HT1080 (cell line): ENCODE measurements at regions not wholly inside any gene's neighbourhood (a gene's known extent, or its start where the extent isn't known, plus 50 kb on each side); places are given as distances from the start of the nearest gene placed in this dataset.

Experiments
- DNase-seq: peaks from one replicate; pipeline ENCODE4 v3.0.0-alpha.2; 2015; ENCODE audit warnings: low read depth

DNA sequence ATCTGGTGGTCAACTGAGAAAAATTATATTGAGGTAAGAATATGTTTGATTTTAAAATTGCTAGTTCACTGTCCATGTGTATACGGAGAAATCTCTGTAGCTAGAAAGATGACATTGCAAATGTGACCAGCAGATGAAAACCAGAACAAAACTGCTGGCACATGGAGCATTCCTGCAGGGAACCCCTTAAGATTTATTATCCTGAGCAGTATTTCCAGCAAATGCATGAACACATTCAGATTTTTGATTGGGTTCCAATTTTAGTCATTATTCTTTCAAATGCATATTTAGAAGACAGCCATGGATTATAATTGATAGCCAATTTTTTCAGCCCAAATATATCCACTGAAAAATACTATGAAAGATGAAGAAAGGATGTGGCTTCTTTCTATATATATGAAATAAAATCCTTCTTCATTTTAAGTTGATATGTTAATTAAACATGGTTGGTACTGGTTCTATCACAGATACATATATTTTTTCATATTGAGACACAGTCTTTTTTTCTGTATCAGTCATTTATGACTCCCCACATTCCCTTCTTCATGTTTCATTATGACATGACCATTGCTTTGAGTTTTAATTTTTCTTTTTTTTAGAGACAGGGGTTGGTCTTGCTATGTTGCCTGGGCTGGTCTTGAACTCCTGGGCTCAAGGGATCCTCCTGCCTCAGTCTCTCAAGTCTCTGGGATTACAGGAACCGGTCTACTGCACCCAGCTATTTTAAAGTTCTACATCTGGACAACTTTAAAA lies 376.5 kb downstream of the KLF12 start:
- DNase-seq: no peak

DNA sequence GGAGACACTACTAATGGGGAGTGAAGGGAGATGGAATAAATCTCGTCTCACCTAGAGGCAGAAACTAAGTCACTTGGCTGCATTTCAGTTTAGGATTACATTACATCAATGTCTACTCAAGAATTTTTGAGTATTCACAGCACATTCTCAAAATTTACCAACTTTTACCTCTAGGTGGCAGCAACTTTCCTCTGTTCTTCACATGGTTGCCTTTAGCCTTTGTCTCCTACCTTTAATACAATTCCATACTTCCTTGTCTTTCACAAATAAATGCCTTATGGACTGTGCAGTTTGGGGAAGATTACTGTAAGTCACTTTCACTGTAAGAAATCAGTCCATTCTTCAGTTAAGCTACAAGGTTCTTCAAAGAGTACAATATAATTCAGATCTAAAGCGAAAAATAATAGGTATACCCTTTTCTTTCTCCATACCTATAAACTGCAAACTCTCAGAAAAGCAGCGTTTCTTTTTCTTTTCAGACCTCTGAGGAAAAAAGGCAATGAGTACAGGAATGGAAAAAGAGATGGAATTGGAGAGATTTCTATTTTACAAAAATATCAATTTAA lies 379.4 kb downstream of the KLF12 start:
- DNase-seq: peak; percentile 71

DNA sequence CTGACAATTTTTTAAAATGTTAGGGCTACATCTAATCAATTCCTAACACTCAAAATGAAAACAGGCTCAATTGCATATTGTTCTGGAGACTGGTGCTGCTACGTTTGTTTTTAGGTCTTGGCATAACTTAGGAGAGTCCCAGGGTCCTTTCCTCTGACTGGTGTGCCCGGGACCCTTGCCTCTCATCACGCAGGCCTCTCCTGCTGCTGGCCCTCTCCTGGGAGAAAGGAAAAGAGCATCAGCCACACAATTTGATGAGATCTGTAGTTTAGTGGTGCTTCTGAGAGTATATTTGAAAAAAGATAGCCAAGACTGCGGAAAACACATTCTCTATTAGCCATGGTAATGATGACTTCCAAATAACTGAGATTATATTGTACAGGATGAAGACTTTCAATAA lies 380.0 kb downstream of the KLF12 start:
- no peak for DNase-seq

DNA sequence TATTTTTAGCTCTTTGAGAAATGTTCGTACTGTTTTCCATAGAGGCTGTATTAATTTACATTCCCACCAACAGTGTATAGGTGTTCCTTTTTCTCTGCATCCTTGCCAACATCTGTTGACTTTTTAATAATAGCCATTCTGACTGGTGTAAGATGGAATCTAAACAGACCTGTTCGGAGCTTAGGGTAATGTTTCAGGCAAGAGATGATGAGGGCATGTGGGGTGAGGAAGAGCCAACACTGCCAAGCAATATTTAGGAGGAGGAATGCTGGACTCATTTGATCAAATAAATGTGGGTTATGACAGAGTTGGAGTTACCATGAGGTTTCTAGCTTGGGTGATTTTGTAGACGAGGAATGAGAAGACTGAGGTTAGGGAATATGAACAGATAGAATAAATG lies 382.9 kb downstream of the KLF12 start:
- no peak for DNase-seq

DNA sequence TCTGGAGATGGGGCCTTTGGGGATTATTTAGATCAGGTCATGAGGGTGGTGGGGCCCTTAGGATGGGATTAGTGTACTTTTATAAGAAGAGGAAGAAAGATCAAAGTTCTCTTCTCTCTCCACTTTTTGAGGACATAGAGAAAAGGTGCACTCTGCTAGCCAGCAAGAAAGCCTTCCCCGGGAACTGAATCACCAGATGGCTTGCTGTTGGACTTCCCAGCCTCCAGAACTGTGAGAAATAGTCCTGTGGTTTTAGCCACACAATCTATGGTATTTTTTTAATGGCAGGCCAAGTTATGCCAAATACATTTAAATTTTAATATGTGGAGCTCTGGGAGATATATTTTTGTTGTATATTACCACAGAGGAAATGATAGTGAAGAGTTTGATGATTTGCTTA lies 385.8 kb downstream of the KLF12 start:
- no peak for DNase-seq

DNA sequence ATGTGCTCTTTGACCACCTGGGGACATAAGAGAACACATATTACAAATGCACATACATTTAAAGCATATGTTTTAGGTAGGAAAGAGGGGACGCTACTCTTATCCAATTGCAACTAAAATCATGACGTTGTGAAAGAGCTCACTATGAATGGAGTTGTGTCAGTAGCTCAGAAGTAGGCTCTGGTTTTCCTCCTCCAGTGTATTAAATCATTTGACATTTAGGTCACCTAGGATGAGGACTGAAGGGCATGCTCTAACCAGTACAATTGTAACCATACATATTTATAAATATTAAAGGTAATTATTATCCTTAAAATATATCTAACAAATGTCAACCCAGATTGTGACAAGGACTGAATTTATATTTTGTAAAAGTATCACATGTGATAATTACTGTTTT lies 389.0 kb downstream of the KLF12 start:
- no peak for DNase-seq

DNA sequence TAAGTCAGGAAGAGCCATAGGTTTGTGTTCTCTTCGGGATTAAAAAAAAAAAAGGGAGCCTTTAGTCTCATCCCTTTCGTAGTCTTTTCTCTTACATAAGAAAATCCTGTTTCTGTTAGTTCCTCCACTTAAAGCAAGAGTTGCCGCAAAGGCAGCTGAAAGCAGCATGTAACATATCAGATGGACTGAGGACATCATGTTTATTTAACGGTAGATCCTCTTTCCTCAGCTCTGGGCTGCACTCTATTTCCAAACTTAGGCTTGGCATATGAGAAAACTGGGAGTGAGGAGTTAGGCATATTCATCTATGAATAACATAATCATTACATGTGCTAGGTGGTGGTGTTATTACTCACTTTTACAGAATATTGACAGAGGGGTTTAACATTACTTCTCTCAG lies 391.2 kb downstream of the KLF12 start:
- DNase-seq: no peak

DNA sequence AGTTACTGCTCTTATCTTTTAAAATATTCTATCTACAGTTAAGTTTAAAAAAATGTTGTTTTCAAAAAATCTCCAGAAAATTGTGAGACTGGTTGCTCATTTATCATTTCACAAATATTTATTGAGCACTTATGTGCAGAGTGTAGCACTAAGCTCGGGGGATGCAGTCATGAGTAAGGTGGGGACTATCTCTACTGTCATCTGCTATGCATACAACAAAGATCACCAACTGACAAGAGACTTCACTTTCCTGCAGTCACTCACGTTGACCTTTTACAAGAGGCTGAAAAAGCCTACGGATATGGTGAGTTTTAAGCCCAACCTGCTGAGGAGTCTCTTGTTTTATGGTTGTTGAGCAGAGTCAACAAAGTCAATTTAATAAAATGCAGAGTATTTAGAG lies 392.5 kb downstream of the KLF12 start:
- DNase-seq: no peak

DNA sequence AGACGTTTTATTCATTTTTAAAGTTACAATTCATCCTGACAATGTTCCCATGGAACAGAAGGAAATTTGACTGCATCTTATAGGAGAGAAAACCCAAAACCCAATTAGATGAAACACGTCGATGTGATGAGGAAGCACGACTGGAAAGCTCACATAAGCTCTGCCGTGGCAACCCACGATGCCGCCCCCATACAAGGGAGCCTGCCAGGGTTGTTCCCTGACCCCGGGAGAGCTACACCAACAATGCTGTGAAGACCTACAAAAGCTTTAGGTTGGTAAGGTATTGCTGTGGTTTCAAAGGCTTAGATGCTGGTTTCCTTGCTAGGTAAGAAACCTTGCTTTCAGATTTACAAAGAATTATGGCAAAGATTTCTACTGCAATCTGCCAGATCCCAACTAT lies 393.1 kb downstream of the KLF12 start:
- DNase-seq: no peak

DNA sequence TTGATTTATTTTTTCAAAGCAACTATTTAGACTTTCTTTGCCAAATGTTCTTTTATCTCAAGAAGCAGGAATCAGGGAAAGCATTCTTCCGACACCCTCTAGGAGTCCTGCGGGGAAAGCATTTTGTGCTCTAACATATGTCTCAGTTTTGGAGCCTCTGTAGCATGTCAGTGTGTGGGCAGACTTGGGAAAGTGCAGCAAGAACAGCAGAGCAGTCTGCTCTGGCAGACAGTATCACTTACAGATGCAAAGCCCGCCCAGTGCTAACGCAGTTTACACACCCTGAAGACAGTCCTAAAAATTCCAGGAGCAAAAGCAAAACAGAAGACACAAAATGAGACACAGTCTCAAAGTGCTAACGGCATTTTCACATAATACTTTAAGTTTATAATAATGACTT lies 393.5 kb downstream of the KLF12 start:
- no peak for DNase-seq

DNA sequence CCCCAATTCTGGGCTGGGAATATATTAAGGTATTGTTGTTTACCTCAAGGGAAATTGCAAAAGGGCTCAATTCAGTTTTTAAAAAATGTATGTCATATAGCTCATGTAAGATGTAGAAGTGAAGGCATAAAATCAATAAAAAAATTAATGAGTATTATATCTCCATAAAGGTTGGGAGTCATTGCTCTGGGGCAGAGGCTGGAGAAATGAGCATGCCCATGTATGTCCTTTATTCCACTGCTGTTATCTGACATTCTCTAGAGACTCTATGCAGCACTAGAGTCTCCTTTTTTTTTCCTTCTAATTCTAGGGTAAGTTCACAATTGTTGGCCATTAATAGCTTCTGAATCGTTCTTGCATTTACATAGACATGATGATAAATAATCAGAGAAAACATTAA lies 394.8 kb downstream of the KLF12 start:
- no peak for DNase-seq

DNA sequence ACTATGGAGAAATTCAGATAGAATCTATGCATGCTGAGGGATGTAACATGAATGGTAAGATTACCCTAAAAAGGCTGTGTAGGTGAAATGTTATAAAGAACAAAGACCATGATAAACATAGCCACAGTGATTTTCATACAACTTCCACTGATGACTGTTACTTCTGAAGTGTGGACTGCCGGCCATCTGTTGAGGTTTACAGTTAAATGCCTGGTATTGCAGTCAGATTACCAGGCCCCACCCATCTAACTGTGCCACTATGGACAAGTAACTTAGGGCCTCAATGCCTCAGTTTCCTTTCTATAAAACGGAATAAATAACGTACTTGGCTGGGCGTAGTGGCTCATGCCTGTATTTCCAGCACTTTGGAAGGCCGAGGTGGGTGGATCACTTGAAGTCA lies 395.6 kb downstream of the KLF12 start:
- no peak for DNase-seq

DNA sequence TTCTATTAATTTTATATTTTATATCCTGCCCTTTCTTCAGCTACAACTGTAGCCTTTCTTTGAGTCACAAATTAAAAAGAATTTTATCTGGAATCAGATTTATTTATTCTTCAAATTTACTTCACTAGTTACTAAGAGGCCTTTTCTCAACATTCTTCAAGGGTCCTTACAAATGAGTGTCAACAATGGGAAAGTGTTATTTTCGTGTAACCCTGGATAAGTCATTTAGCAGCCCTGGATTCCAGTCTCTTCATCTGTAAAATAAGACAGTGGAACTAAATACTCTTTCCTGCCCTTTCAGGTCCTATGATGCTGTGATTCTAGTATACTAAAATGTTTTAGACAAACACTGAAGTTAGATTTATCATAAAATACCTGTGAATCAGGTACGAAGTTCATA lies 397.0 kb downstream of the KLF12 start:
- DNase-seq: no peak

DNA sequence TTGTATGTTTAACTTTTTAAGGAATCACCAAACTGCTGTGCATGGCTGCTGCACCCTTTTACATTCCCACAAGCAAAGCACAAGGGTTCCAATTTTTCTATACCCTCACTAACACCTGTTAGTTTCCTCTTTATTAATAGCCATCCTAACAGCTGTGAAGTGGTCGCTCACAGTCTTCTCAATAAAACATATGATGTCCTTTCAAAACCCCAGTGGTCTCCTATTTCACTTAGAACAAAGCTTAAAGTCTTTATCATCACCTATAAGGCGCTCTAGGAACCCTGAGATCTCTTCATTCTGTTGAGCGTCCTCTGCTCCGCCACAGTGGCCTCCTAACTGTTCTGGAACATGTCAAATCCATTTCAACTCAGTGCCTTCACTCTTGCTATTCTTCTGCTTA lies 400.5 kb downstream of the KLF12 start:
- no peak for DNase-seq

DNA sequence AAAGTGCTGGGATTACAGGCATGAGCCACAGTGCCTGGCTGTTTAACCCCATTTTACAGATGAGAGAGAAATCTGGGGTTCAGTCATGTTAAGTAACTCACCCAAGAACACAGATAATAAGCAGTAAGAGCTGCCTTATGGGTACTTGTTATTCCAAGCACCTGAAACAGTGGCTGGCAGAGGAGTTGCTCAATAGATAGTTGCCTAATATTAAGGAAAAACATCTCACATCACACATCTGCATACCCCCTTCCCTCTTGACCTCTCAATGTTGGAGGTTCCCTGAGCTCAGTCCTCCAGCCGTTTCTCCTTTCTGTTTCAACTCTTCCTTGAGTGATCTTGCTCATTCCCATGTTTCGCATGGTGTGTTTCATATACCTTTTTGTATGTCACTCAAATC lies 401.9 kb downstream of the KLF12 start:
- DNase-seq: no peak

DNA sequence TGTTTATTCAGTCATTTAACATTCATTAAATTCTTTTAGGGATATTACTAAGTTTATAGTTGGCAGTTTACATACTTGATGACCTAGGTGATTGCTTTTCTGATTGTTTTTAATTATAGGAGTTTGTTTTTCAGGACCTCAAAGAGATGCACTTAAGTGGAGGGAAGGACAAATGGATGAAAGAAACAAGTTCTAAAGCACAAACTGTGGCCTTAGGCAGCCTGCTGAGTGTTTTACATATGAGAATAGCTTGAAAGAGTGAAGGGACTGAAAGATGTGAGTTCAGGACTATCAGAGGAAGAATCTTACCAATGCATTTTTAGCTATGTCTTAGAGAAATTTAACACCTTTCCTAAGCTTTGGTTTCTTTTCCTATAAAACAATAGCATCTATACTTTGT lies 402.6 kb downstream of the KLF12 start:
- no peak for DNase-seq

DNA sequence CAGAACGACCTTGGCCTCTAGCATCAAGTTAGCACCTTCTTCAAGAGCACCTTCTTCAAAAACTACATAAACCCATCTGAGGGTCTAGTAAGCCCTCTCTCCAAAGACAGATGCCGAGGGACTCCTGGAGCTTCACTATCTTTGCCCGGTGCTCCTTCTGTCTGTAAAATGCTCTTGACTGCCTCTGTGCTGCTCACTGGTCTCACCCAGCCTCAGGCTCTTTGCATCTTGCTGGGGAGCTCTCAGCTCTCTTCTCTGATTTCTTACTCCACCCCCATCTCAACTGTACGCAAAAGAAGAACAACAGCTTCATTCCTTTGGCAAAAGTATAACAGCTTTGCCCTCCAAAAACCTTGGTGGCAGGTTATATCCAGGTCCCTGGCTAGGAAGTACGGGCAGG lies 404.2 kb downstream of the KLF12 start:
- no peak for DNase-seq

DNA sequence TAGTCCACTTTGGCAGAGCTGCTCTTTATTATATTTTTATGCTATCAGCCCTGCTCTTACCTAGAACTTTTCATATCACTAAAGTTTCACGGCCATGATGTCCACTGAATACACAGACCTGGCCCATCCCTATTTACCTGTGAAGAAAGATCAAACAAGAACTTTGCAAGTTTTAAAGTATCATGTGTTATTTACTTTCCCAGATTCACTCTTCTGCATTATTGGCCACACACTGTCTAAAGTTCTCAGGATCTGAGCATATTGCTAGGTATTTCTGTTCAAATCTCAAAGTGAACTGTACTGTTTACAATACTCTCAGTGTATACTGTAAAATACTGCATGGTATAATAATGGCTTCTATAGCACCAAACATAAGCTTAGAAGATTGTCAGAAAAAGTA lies 405.2 kb downstream of the KLF12 start:
- no peak for DNase-seq

DNA sequence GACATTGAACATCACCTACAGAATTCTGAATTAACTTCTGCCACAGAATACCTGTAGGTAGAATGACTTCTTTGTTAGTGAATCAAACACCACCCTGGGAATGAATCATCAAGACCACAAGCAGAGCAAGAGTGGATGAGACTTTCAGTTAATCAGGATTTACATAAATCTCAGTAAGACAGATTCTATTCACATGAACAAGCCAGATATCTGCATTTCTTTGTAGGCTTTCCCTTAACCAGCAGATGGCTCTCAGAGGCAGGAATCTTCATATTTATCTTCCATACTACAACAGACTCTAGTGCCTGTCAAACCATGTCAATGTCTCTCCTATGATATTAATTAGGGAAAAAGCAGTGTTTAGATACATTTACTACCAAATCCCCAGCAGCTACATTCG lies 412.1 kb downstream of the KLF12 start:
- DNase-seq: peak; percentile 89

DNA sequence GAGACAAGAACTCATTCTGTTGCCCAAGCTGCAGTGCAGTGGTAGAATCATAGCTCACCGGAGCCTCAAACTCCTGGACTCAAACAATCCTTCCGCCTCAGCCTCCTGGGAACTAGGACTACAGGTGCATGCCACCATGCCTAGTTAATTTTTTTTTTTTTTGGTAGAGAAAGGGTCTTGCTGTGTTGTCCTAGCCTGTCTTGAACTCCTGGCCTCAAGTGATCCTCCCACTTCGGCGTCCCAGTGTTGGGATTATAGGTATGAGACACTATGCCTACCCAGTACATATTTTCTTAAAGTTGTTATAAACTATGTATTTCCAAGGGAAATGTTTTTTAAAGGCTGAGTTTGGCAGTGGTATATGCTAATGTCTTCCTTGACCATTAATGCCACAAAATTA lies 412.6 kb downstream of the KLF12 start:
- DNase-seq: no peak

DNA sequence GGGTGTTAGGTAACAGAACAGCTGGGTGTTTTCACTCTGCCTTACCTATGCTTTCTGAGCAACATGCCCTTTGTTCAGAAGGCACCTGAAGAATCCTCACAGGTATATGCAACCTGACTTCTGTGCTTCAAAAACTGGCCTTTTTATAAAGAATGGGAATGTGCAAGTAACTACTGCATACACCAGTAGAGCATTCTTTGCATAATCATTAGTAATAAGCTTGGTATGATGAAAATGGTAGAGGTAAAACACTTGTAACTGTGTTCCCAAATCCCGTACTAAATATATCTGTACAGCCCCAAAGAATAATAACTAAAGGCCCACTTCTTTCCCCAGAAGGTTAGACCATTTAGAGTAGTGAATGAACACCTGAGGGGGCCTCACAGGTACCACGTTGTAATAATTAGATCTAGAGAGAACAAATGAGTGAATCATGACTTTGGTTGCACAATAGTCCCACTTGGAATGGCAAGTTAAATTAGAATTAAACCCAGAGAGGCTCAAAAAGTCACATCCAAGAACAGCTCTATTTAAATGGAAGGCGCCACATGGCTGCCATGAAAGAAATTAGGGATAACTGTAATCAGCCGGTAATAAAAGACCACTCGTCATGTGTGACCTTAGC lies 413.9 kb downstream of the KLF12 start:
- no peak for DNase-seq

DNA sequence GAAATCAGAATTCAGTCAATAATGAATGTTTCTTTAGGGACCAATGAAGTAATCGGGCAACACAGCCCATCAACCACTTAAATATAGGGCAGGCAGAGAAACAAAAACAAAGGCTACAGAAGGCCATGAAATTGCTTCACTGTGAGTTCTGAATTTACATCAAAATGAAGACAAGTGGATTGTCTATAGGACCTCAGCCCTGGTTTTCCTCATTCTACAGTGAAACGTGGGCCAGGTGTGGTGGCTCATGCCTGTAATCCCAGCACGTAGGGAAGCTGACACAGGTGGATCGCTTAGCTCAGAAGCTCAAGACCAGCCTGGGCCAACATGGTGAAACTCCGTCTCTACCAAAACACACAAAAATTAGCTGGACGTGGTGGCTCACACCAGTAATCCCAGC lies 416.0 kb downstream of the KLF12 start:
- DNase-seq: no peak

DNA sequence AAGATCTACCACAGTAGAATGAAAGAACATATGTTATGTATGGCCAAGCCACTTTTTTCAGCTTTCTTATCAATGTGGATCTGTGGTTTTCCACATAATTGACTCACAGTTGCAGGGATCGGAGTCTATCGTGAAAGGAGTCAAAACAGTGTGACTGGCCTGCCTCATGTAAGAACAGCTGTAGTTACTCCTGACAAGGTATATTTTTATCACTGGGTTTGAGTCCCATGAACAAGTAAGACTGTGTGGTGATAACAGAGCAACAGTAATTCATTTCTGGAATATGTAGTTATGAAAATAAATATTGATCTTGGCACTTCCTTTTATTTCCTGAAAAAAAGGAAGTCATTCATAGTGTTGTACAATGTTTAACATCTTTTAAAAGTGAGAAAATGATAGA lies 416.6 kb downstream of the KLF12 start:
- peak; percentile 29 for DNase-seq
